ENCODE measurements at regions not wholly inside any gene's neighbourhood (a gene's known extent, or its start where the extent isn't known, plus 50 kb on each side); places are given as distances from the start of the nearest gene placed in this dataset.
A peak's percentile ranks its signal among the peaks of the same experiment; 100 is the strongest.

- DNase-seq: no peak
Observed at GRCh38 chr11:111194860-111195568, 50.5 kb upstream of the POU2AF2 start.

- no peak for DNase-seq
Observed at GRCh38 chr11:111193924-111194490, 51.5 kb upstream of the POU2AF2 start.

- no peak for DNase-seq
Observed at GRCh38 chr11:111189466-111189865, 56.1 kb upstream of the POU2AF2 start.

GRCh38 chr11:111186308-111186915 is 59.1 kb upstream of the POU2AF2 start:
- DNase-seq: peak; percentile 3

GRCh38 chr11:111185266-111185665 is 60.3 kb upstream of the POU2AF2 start:
- no peak for DNase-seq

- DNase-seq: no peak
Observed at GRCh38 chr11:111183706-111184105, 61.8 kb upstream of the POU2AF2 start.

GRCh38 chr11:111179184-111179910 is 66.2 kb upstream of the POU2AF2 start:
- DNase-seq: no peak

- DNase-seq: peak; percentile 56
Observed at GRCh38 chr11:111177037-111177871, 68.3 kb upstream of the POU2AF2 start.

GRCh38 chr11:111176603-111177002 is 68.9 kb upstream of the POU2AF2 start:
- DNase-seq: no peak

- no peak for DNase-seq
Observed at GRCh38 chr11:111173221-111173620, 72.3 kb upstream of the POU2AF2 start.

- DNase-seq: no peak
Observed at GRCh38 chr11:111172321-111172862, 73.1 kb upstream of the POU2AF2 start.

GRCh38 chr11:111170761-111171379 is 74.7 kb upstream of the POU2AF2 start:
- no peak for DNase-seq

GRCh38 chr11:111169367-111169766 is 76.2 kb upstream of the POU2AF2 start:
- no peak for DNase-seq

- no peak for DNase-seq
Observed at GRCh38 chr11:111168871-111169270, 76.7 kb upstream of the POU2AF2 start.

- DNase-seq: no peak
Observed at GRCh38 chr11:111167666-111168065, 77.9 kb upstream of the POU2AF2 start.

GRCh38 chr11:111166598-111166997 is 78.9 kb upstream of the POU2AF2 start:
- no peak for DNase-seq

- no peak for DNase-seq
Observed at GRCh38 chr11:111162305-111162704, 83.2 kb upstream of the POU2AF2 start.

GRCh38 chr11:111157571-111157970 is 88.0 kb upstream of the POU2AF2 start:
- no peak for DNase-seq

- no peak for DNase-seq
Observed at GRCh38 chr11:111155021-111155420, 90.5 kb upstream of the POU2AF2 start.

GRCh38 chr11:111153194-111153593 is 92.3 kb upstream of the POU2AF2 start:
- no peak for DNase-seq

- DNase-seq: no peak
Observed at GRCh38 chr11:111148953-111149352, 96.6 kb upstream of the POU2AF2 start.

- DNase-seq: no peak
Observed at GRCh38 chr11:111148121-111148520, 97.4 kb upstream of the POU2AF2 start.

Measured in CD4-positive, alpha-beta T cell treated with Interferon gamma for 1 hour (primary cell).